A549 (cell line): ENCODE measurements at regions not wholly inside any gene's neighbourhood (a gene's known extent, or its start where the extent isn't known, plus 50 kb on each side); places are given as distances from the start of the nearest gene placed in this dataset.

Experiments used
- ATAC-seq, 2 experiments: fragments of 200-7000 bp in 1 of 2; fragments of >200 bp in 1 of 2; cut with Nextera tagmentation in 1 of 2; cut with Tn5 transposase in 1 of 2; 3 replicates each; pipeline versions ENCODE4 v1.8.0 to v1.9.1; 2018 to 2020; ENCODE audit warnings: mild to moderate bottlenecking in 1 of 2, moderate library complexity in 1 of 2
- CTCF ChIA-PET: fragments of 300-600 bp; sonication (Branson Sonifier 250); formaldehyde crosslinking; extraction: SDS; loops from one replicate; lab custom pipeline; 2021; ENCODE audit warnings: antibody characterized with exemption, inconsistent platforms; lab: Yijun Ruan, JAX
- POLR2A ChIA-PET: fragments of 350-600 bp; formaldehyde crosslinking; extraction: SDS; loops from one replicate; lab custom pipeline; 2021; ENCODE audit warnings: antibody characterized with exemption, inconsistent platforms; lab: Yijun Ruan, JAX
- DNase-seq, 2 experiments: peaks; one replicate each; pipeline versions ENCODE4 v3.0.0 to v3.0.0-alpha.2; 2011 to 2016; ENCODE audit warnings: low read depth in 1 of 2, low spot score in 1 of 2
- FAIRE-seq: peaks from 2 replicates; lab custom pipeline; 2011; peaks lifted over from hg19 to GRCh38; lab: Jason Lieb, UNC
- H3K27ac ChIP-seq, 2 experiments: fragments of >200 bp; sonication (Bioruptor Twin); formaldehyde crosslinking; 3 replicates each; pipeline ENCODE4 v1.5.1; 2016 to 2017
- H3K4me1 ChIP-seq: fragments of >200 bp; sonication (Bioruptor Twin); formaldehyde crosslinking; 3 replicates; pipeline ENCODE4 v1.6.1; 2016
- H3K4me2 ChIP-seq: fragments of >200 bp; sonication (Bioruptor Twin); formaldehyde crosslinking; 3 replicates; pipeline ENCODE4 v1.6.1; 2016
- H3K4me3 ChIP-seq: fragments of >200 bp; sonication (Bioruptor Twin); formaldehyde crosslinking; 3 replicates; pipeline ENCODE4 v1.5.1; 2016
- H3K9me3 ChIP-seq: fragments of >200 bp; sonication (Bioruptor Twin); formaldehyde crosslinking; 3 replicates; pipeline ENCODE4 v1.6.1; 2016
- CBX2 ChIP-seq: fragments of 200-600 bp; sonication (generic); IDR thresholded peaks from 2 replicates; pipeline ENCODE4 v1.6.1; 2016; ENCODE audit warnings: low read depth, mild to moderate bottlenecking, borderline replicate concordance
- CBX8 ChIP-seq: fragments of 200-600 bp; sonication (generic); IDR thresholded peaks from 2 replicates; pipeline ENCODE4 v1.6.1; 2016
- EP300 ChIP-seq, 2 experiments: fragments of >200 bp; sonication (Bioruptor Twin); formaldehyde crosslinking; IDR thresholded peaks; 2 replicates in 1 of 2; 3 replicates in 1 of 2; pipeline ENCODE4 v1.6.1; 2016 to 2017
- ESRRA ChIP-seq: fragments of 150-350 bp; IDR thresholded peaks from 2 replicates; pipeline ENCODE4 v1.6.1; 2014; ENCODE audit warnings: mild to moderate bottlenecking, low read length, borderline replicate concordance
- FOXS1 ChIP-seq: fragments of 250-450 bp; sonication (Bioruptor Pico); IDR thresholded peaks from 2 replicates; pipeline ENCODE4 v1.5.0; 2020; ENCODE audit warnings: mild to moderate bottlenecking, moderate library complexity
- HDAC2 ChIP-seq: fragments of 200-600 bp; sonication (generic); IDR thresholded peaks from 2 replicates; pipeline ENCODE4 v1.6.1; 2016
- HEYL ChIP-seq: fragments of 250-450 bp; sonication (Bioruptor Pico); IDR thresholded peaks from 2 replicates; pipeline ENCODE4 v1.8.0; 2021; ENCODE audit warnings: mild to moderate bottlenecking, moderate library complexity
- HOXB13 ChIP-seq: fragments of 250-450 bp; sonication (Bioruptor Pico); IDR thresholded peaks from 2 replicates; pipeline ENCODE4 v1.5.0; 2020; ENCODE audit warnings: low read depth, mild to moderate bottlenecking, moderate library complexity
- JUN ChIP-seq, 2 experiments: fragments of >200 bp; sonication (Bioruptor Twin); formaldehyde crosslinking; IDR thresholded peaks; 2 replicates in 1 of 2; 3 replicates in 1 of 2; pipeline ENCODE4 v1.6.1; 2016 to 2017
- JUNB ChIP-seq: fragments of >200 bp; sonication (Bioruptor Twin); formaldehyde crosslinking; IDR thresholded peaks from 2 replicates; pipeline ENCODE4 v1.6.1; 2016
- KDM1A ChIP-seq: fragments of 200-600 bp; sonication (generic); IDR thresholded peaks from 2 replicates; pipeline ENCODE4 v1.6.1; 2016; ENCODE audit warnings: low read depth, mild to moderate bottlenecking
- KDM5A ChIP-seq: fragments of 200-600 bp; sonication (generic); IDR thresholded peaks from 2 replicates; pipeline ENCODE4 v1.6.1; 2016; ENCODE audit warnings: antibody characterized with exemption, mild to moderate bottlenecking
- MAFK ChIP-seq: fragments of 450-650 bp; IDR thresholded peaks from 2 replicates; pipeline ENCODE4 v1.6.1; 2014; ENCODE audit not compliant: partially characterized antibody
- MAZ ChIP-seq: fragments of 150-350 bp; IDR thresholded peaks from 2 replicates; pipeline ENCODE4 v1.6.1; 2014; ENCODE audit warnings: antibody characterized with exemption, low read depth, low read length, borderline replicate concordance
- MYC ChIP-seq: IDR thresholded peaks from 2 replicates; pipeline ENCODE4 v1.6.1; 2012; ENCODE audit warnings: mild to moderate bottlenecking, inconsistent platforms, low read length, improper control_type of control experiment, borderline replicate concordance
- NR3C1 ChIP-seq: fragments of >200 bp; sonication (Bioruptor Twin); formaldehyde crosslinking; IDR thresholded peaks from 3 replicates; pipeline ENCODE4 v1.6.1; 2017
- RAD21 ChIP-seq, 2 experiments: fragments of >200 bp in 1 of 2; sonication (Bioruptor Twin) in 1 of 2; formaldehyde crosslinking in 1 of 2; IDR thresholded peaks in 1 of 2; conservative IDR thresholded peaks in 1 of 2; 2 replicates in 1 of 2; 3 replicates in 1 of 2; pipeline ENCODE4 v1.6.1; 2012 to 2018; ENCODE audit warnings: inconsistent platforms in 1 of 2
- RARB ChIP-seq: fragments of 250-450 bp; sonication (Bioruptor Pico); IDR thresholded peaks from 2 replicates; pipeline ENCODE4 v1.8.0; 2021; ENCODE audit warnings: mild to moderate bottlenecking, moderate library complexity
- RNF2 ChIP-seq: fragments of 200-600 bp; sonication (generic); IDR thresholded peaks from 2 replicates; pipeline ENCODE4 v1.6.1; 2016; ENCODE audit warnings: low read depth, mild to moderate bottlenecking, antibody characterized with exemption, moderate library complexity, borderline replicate concordance
- SMC3 ChIP-seq: fragments of >200 bp; sonication (Bioruptor Twin); formaldehyde crosslinking; IDR thresholded peaks from 3 replicates; pipeline ENCODE4 v1.6.1; 2018; ENCODE audit warnings: inconsistent platforms
- ZNF302 ChIP-seq: fragments of 250-450 bp; sonication (Bioruptor Pico); IDR thresholded peaks from 2 replicates; pipeline ENCODE4 v1.9.0; 2021; ENCODE audit warnings: inconsistent platforms, mild to moderate bottlenecking, moderate library complexity
- ZSCAN20 ChIP-seq: fragments of 250-450 bp; sonication (Bioruptor Pico); IDR thresholded peaks from 2 replicates; pipeline ENCODE4 v1.8.0; 2022; ENCODE audit warnings: mild to moderate bottlenecking, moderate library complexity
- WGBS: methylation state at CpG from one replicate; pipeline ENCODE4 v1.1.6; 2017; ENCODE audit errors: missing lambda C conversion rate; 5-methylcytosine and 5-hydroxymethylcytosine counted together
- TF ChIP-seq, protein P1 (sequence below): fragments of >200 bp; sonication (Bioruptor Twin); formaldehyde crosslinking; IDR thresholded peaks from 2 replicates; pipeline ENCODE4 v1.6.1; 2016
- TF ChIP-seq, protein P2 (sequence below): fragments of 200-600 bp; sonication (generic); IDR thresholded peaks from 2 replicates; pipeline ENCODE4 v1.6.1; 2016; ENCODE audit warnings: antibody characterized with exemption, mild to moderate bottlenecking, moderate library complexity
- TF ChIP-seq, protein P3 (sequence below): fragments of 450-650 bp; IDR thresholded peaks from 2 replicates; pipeline ENCODE4 v1.6.1; 2014; ENCODE audit warnings: antibody characterized with exemption

DNA sequence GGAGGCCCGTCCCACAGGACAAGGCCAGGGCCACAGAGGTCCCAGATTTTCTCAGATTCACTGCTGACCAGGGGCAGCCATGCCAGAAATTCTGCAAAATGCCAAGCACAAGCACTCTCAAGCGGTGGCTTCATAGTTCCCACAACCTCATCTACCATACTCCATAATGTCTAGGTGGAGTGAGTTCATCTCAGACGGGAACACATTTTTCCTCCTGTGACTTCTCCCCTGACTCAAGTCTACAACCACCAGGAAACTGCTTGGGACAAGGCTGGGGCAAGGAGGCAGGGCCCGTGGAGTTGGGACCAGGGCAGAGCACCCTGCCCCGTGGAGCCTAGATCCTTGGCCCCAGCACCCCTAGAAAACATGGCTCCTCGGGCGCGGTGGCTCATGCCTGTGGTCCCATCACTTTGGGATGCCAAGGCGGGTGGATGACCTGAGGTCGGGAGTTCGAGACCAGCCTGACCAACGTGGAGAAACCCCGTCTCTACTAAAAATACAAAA is 150.7 kb upstream of the HAAO start:
- Histone ChIP-seq H3K4me2 (no peak overlapping the region), H3K27ac (no peak overlapping the region), H3K9me3 (no peaks in the 10 kb centered on the region), H3K4me1 (no peaks in the 10 kb centered on the region), H3K4me3 (no peak overlapping the region)
- DNase-seq, result no peak
- WGBS, result 83% methylated on average over 13 of the region's 13 CpGs
- ChIA-PET CTCF (interaction anchor here (1.1 to 9.3 kb wide), 7 partner anchors 9 to 542 kb away, joined by 3 to 166 read pairs (median 71); partner anchors contain the start of gene ZFP36L2), POLR2A (no interaction called here)
- TF ChIP-seq, protein P1, sequence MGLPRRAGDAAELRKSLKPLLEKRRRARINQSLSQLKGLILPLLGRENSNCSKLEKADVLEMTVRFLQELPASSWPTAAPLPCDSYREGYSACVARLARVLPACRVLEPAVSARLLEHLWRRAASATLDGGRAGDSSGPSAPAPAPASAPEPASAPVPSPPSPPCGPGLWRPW, result no peak
- no peak for TF ChIP-seq CBX8
- TF ChIP-seq, protein P2, sequence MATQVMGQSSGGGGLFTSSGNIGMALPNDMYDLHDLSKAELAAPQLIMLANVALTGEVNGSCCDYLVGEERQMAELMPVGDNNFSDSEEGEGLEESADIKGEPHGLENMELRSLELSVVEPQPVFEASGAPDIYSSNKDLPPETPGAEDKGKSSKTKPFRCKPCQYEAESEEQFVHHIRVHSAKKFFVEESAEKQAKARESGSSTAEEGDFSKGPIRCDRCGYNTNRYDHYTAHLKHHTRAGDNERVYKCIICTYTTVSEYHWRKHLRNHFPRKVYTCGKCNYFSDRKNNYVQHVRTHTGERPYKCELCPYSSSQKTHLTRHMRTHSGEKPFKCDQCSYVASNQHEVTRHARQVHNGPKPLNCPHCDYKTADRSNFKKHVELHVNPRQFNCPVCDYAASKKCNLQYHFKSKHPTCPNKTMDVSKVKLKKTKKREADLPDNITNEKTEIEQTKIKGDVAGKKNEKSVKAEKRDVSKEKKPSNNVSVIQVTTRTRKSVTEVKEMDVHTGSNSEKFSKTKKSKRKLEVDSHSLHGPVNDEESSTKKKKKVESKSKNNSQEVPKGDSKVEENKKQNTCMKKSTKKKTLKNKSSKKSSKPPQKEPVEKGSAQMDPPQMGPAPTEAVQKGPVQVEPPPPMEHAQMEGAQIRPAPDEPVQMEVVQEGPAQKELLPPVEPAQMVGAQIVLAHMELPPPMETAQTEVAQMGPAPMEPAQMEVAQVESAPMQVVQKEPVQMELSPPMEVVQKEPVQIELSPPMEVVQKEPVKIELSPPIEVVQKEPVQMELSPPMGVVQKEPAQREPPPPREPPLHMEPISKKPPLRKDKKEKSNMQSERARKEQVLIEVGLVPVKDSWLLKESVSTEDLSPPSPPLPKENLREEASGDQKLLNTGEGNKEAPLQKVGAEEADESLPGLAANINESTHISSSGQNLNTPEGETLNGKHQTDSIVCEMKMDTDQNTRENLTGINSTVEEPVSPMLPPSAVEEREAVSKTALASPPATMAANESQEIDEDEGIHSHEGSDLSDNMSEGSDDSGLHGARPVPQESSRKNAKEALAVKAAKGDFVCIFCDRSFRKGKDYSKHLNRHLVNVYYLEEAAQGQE, result no peak
- TF ChIP-seq ZSCAN20 (CRISPR knock-in tag), result no peak
- no peak for TF ChIP-seq HDAC2
- no peak for TF ChIP-seq MYC
- no peak for TF ChIP-seq KDM5A
- TF ChIP-seq, protein P3, sequence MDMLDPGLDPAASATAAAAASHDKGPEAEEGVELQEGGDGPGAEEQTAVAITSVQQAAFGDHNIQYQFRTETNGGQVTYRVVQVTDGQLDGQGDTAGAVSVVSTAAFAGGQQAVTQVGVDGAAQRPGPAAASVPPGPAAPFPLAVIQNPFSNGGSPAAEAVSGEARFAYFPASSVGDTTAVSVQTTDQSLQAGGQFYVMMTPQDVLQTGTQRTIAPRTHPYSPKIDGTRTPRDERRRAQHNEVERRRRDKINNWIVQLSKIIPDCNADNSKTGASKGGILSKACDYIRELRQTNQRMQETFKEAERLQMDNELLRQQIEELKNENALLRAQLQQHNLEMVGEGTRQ, result no peak
- TF ChIP-seq JUN (IDR thresholded peaks at IDR 0.05), result no peak
- TF ChIP-seq RAD21 (conservative IDR thresholded peaks at IDR 0.05 in 1 of 2, IDR thresholded peaks at IDR 0.05 in 1 of 2), result no peak
- TF ChIP-seq ZNF302, result no peak
- no peak for TF ChIP-seq FOXS1
- TF ChIP-seq NR3C1, result no peak
- FAIRE-seq, result no peak
- no peak for ATAC-seq

DNA sequence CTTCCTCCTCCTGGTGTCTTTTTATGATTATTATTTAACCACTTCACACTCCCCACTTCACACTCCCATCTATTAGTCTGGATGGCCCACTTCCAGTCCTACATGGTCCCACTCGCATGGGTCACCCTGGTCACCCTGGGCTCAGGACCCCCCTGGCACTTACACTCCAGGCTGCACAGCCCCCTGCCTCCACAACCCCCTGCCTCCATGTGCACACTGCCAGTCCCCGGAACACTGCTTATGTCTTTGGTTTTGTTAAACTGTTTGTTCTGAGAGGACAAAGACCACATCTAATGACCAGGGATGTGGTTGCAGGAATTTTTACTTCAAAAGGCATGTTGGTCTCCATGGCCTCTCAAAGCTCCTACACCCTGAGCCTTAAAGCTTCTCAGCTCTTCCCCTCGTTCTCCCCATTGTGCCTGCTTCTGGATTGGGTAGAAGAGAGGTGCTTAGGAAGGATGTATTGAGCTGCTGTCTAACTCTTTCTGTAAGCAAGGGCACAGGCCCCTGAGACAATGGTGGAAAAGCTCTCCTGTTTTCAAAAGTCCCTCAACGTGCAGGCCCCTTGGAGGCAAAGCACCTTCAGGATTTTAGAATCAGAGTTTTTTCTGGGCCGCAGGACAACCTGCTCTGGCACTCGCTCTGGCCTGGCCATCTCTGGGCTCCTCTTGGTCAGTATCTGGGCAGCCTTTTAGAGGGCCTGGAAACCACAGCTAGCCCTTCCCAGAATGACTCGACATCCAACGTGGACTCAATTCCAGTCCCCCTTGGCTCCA is 150.0 kb upstream of the HAAO start:
- Histone ChIP-seq H3K9me3 (no peaks in the 10 kb centered on the region), H3K4me3 (no peak overlapping the region), H3K4me2 (no peak overlapping the region), H3K27ac (no peak overlapping the region), H3K4me1 (no peaks in the 10 kb centered on the region)
- ATAC-seq, result no peak
- CTCF ChIA-PET, result interaction anchor here (1.1 to 9.3 kb wide), 8 partner anchors 9 to 596 kb away, joined by 3 to 166 read pairs (median 70); partner anchors contain the start of gene ZFP36L2
- no peak for DNase-seq
- no peak for FAIRE-seq
- POLR2A ChIA-PET, result no interaction called here
- WGBS, result 78% methylated on average over 7 of the region's 8 CpGs
- TF ChIP-seq MYC, result no peak
- no peak for TF ChIP-seq ESRRA
- TF ChIP-seq MAFK, result no peak
- no peak for TF ChIP-seq HOXB13 (CRISPR knock-in tag)
- TF ChIP-seq MAZ, result no peak
- TF ChIP-seq KDM1A, result no peak
- no peak for TF ChIP-seq JUNB
- no peak for TF ChIP-seq RARB
- TF ChIP-seq CBX2, result no peak
- TF ChIP-seq FOXS1, result no peak
- TF ChIP-seq RNF2, result no peak
- TF ChIP-seq SMC3, result no peak
- TF ChIP-seq HEYL (CRISPR knock-in tag), result no peak
- no peak for TF ChIP-seq RAD21 (conservative IDR thresholded peaks at IDR 0.05 in 1 of 2, IDR thresholded peaks at IDR 0.05 in 1 of 2)
- no peak for TF ChIP-seq EP300 (IDR thresholded peaks at IDR 0.05)
